ENCODE measurements at regions not wholly inside any gene's neighbourhood (a gene's known extent, or its start where the extent isn't known, plus 50 kb on each side); places are given as distances from the start of the nearest gene placed in this dataset.

- Mint-ChIP-seq H3K4me3 (no peak overlapping the region), H3K9me3 (peaks cover 0 to 3% of the 10 kb centered on the region in 2 donors), H3K36me3 (no peaks in the 10 kb centered on the region), H3K4me1 (no peaks in the 10 kb centered on the region), H3K27me3 (ENCODE audit: low read depth in 2 of 2) (no peaks in the 10 kb centered on the region), H3K27ac (no peak overlapping the region)
- Histone ChIP-seq H3K36me3 (ENCODE audit: control insufficient read depth, insufficient read depth, low read length) (no peaks in the 10 kb centered on the region), H3K4me3 (ENCODE audit: low read length) (no peak overlapping the region), H3K9me3 (ENCODE audit: control insufficient read depth, insufficient read depth, low read length) (no peaks in the 10 kb centered on the region), H3K27ac (ENCODE audit: low read length) (no peak overlapping the region), H3K27me3 (ENCODE audit: control insufficient read depth, insufficient read depth, low read length) (no peaks in the 10 kb centered on the region), H3K4me1 (ENCODE audit: control insufficient read depth, insufficient read depth, low read length) (no peaks in the 10 kb centered on the region)
- intact Hi-C loops (cut with micrococcal nuclease): no loop called here
- WGBS (ENCODE audit: insufficient coverage): 40% methylated on average over 1 of the region's 3 CpGs
- no peak for ATAC-seq
- no peak for DNase-seq
- TF ChIP-seq CTCF (IDR thresholded peaks at IDR 0.05): no peak
These were observed 677.6 kb downstream of the CDY2B start for GRCh38 chrY:17202395-17202794.

- Mint-ChIP-seq H3K4me1 (no peaks in the 10 kb centered on the region), H3K9me3 (peaks cover 0 to 8% of the 10 kb centered on the region in 2 donors), H3K36me3 (no peaks in the 10 kb centered on the region), H3K27ac (no peak overlapping the region), H3K27me3 (ENCODE audit: low read depth in 2 of 2) (no peaks in the 10 kb centered on the region), H3K4me3 (no peak overlapping the region)
- DNase-seq: no peak
- intact Hi-C loops (cut with micrococcal nuclease): no loop called here
- ATAC-seq: no peak
- no peak for TF ChIP-seq CTCF (IDR thresholded peaks at IDR 0.05)
- H3K9me3 ChIP-seq (ENCODE audit: control insufficient read depth, insufficient read depth, low read length): peaks cover 6% of the 10 kb centered on the region
- no peaks in the 10 kb centered on the region for H3K27me3 ChIP-seq (ENCODE audit: control insufficient read depth, insufficient read depth, low read length)
- no peaks in the 10 kb centered on the region for H3K4me1 ChIP-seq (ENCODE audit: control insufficient read depth, insufficient read depth, low read length)
- no peaks in the 10 kb centered on the region for H3K36me3 ChIP-seq (ENCODE audit: control insufficient read depth, insufficient read depth, low read length)
- H3K4me3 ChIP-seq (ENCODE audit: low read length): no peak overlapping the region
- H3K27ac ChIP-seq (ENCODE audit: low read length): no peak overlapping the region
These were observed 695.7 kb downstream of the CDY2B start for GRCh38 chrY:17184299-17184698.

- Mint-ChIP-seq H3K27me3 (ENCODE audit: low read depth in 2 of 2) (no peaks in the 10 kb centered on the region), H3K27ac (no peak overlapping the region), H3K4me3 (no peak overlapping the region), H3K36me3 (no peaks in the 10 kb centered on the region), H3K9me3 (peaks cover 0 to 12% of the 10 kb centered on the region in 2 donors), H3K4me1 (no peaks in the 10 kb centered on the region)
- H3K27ac ChIP-seq (ENCODE audit: low read length): no peak overlapping the region
- H3K27me3 ChIP-seq (ENCODE audit: control insufficient read depth, insufficient read depth, low read length): no peaks in the 10 kb centered on the region
- DNase-seq: no peak
- H3K36me3 ChIP-seq (ENCODE audit: control insufficient read depth, insufficient read depth, low read length): no peaks in the 10 kb centered on the region
- no peaks in the 10 kb centered on the region for H3K4me1 ChIP-seq (ENCODE audit: control insufficient read depth, insufficient read depth, low read length)
- ATAC-seq: no peak
- 75% methylated on average over 3 of the region's 3 CpGs for WGBS (ENCODE audit: insufficient coverage)
- TF ChIP-seq CTCF (IDR thresholded peaks at IDR 0.05): no peak
- H3K4me3 ChIP-seq (ENCODE audit: low read length): no peak overlapping the region
- no peaks in the 10 kb centered on the region for H3K9me3 ChIP-seq (ENCODE audit: control insufficient read depth, insufficient read depth, low read length)
- intact Hi-C loops (cut with micrococcal nuclease): no loop called here
These were observed 713.1 kb downstream of the CDY2B start for GRCh38 chrY:17166881-17167280.

GRCh38 chrY:17122166-17122565 is 757.9 kb downstream of the CDY2B start:
- Histone ChIP-seq H3K27ac (ENCODE audit: low read length) (no peak overlapping the region), H3K4me3 (ENCODE audit: low read length) (no peak overlapping the region), H3K9me3 (ENCODE audit: control insufficient read depth, insufficient read depth, low read length) (no peaks in the 10 kb centered on the region), H3K4me1 (ENCODE audit: control insufficient read depth, insufficient read depth, low read length) (no peaks in the 10 kb centered on the region), H3K27me3 (ENCODE audit: control insufficient read depth, insufficient read depth, low read length) (no peaks in the 10 kb centered on the region), H3K36me3 (ENCODE audit: control insufficient read depth, insufficient read depth, low read length) (no peaks in the 10 kb centered on the region)
- no peak overlapping the region for H3K27ac Mint-ChIP-seq
- H3K27me3 Mint-ChIP-seq (ENCODE audit: low read depth in 2 of 2): no peaks in the 10 kb centered on the region
- peaks cover 0 to 15% of the 10 kb centered on the region in 2 donors for H3K9me3 Mint-ChIP-seq
- no CpG with 5 or more reads among the region's 2 CpGs for WGBS (ENCODE audit: insufficient coverage)
- no peak overlapping the region for H3K4me3 Mint-ChIP-seq
- DNase-seq (no peak), ATAC-seq (no peak)
- H3K4me1 Mint-ChIP-seq: no peaks in the 10 kb centered on the region
- intact Hi-C loops (cut with micrococcal nuclease): no loop called here
- H3K36me3 Mint-ChIP-seq: no peaks in the 10 kb centered on the region
- no peak for TF ChIP-seq CTCF (IDR thresholded peaks at IDR 0.05)

Data from natural killer cell (primary cell).